Stomach (tissue), 4 donors: ENCODE measurements at regions not wholly inside any gene's neighbourhood (a gene's known extent, or its start where the extent isn't known, plus 50 kb on each side); places are given as distances from the start of the nearest gene placed in this dataset.

Experiments used
- EP300 ChIP-seq: sonication (generic); formaldehyde crosslinking; IDR thresholded peaks from one replicate; pipeline ENCODE4 v1.6.1; 2017; ENCODE audit warnings: antibody characterized with exemption
- POLR2AphosphoS5 ChIP-seq, 3 donors: sonication (generic); formaldehyde crosslinking; IDR thresholded peaks; one replicate each; pipeline ENCODE4 v1.6.1; 2016; ENCODE audit warnings: antibody characterized with exemption in 3 of 3
- TF ChIP-seq, protein P1 (sequence below), 7 experiments: fragments of 450-650 bp in 4 of 7; fragments of 200-600 bp in 3 of 7; sonication (generic) in 3 of 7; IDR thresholded peaks; one replicate each; pipeline ENCODE4 v1.5.1; 2016 to 2019; ENCODE audit warnings: antibody characterized with exemption in 7 of 7, control low read depth in 2 of 7, mild to moderate bottlenecking in 1 of 7

DNA sequence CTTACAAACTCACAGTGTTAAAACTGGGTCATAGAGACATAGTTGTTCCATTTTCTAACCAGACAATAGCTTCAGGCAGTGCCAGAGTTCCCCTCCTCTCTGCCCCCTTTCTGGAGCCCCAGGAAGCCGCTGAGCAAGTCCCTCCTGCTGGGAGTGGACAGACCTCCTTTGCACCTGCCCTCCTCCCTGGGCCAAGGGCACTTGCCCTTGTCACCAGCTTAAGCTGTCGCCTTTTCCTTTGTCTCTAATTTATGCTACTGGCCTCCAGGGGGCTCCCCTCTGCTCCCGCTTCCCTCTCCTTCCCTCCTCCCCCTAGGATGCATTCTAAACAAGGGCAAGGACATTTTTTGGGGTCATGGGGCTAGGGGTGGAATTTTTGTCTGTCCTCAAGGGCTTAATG lies 182.4 kb downstream of the MIS18A start:
- TF ChIP-seq POLR2AphosphoS5 (IDR thresholded peaks at IDR 0.05) (no peak), EP300 (no peak)
- TF ChIP-seq, protein P1, sequence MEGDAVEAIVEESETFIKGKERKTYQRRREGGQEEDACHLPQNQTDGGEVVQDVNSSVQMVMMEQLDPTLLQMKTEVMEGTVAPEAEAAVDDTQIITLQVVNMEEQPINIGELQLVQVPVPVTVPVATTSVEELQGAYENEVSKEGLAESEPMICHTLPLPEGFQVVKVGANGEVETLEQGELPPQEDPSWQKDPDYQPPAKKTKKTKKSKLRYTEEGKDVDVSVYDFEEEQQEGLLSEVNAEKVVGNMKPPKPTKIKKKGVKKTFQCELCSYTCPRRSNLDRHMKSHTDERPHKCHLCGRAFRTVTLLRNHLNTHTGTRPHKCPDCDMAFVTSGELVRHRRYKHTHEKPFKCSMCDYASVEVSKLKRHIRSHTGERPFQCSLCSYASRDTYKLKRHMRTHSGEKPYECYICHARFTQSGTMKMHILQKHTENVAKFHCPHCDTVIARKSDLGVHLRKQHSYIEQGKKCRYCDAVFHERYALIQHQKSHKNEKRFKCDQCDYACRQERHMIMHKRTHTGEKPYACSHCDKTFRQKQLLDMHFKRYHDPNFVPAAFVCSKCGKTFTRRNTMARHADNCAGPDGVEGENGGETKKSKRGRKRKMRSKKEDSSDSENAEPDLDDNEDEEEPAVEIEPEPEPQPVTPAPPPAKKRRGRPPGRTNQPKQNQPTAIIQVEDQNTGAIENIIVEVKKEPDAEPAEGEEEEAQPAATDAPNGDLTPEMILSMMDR (IDR thresholded peaks at IDR 0.05): no peak
